Left ventricle myocardium inferior (tissue), 1 donor: ENCODE measurements at regions not wholly inside any gene's neighbourhood (a gene's known extent, or its start where the extent isn't known, plus 50 kb on each side); places are given as distances from the start of the nearest gene placed in this dataset.
A peak's percentile ranks its signal among the peaks of the same experiment; 100 is the strongest.

Source experiments
- DNase-seq: peaks from one replicate; pipeline ENCODE4 v3.0.0-alpha.2; 2020
- H3K27ac ChIP-seq: fragments of 200-600 bp; replicated peaks from 2 replicates; pipeline ENCODE4 v1.8.0; 2021
- H3K27me3 ChIP-seq: fragments of 200-600 bp; 2 replicates; pipeline ENCODE4 v1.8.0; 2021; ENCODE audit warnings: low read depth
- H3K36me3 ChIP-seq: fragments of 200-600 bp; 2 replicates; pipeline ENCODE4 v1.8.0; 2021
- H3K4me1 ChIP-seq: fragments of 200-600 bp; 2 replicates; pipeline ENCODE4 v1.8.0; 2021
- H3K4me3 ChIP-seq: fragments of 200-600 bp; 2 replicates; pipeline ENCODE4 v1.8.0; 2021; ENCODE audit warnings: mild to moderate bottlenecking, moderate library complexity
- H3K9me3 ChIP-seq: fragments of 200-600 bp; replicated peaks from 2 replicates; pipeline ENCODE4 v1.8.0; 2021
- intact Hi-C: fragments of 100-400 bp; cut with micrococcal nuclease; formaldehyde crosslinking; loops from one replicate; pipeline ENCODE4 v1.11.0; 2022
- TF ChIP-seq, protein P1 (sequence below): fragments of 200-600 bp; IDR thresholded peaks from 2 replicates; pipeline ENCODE4 v1.8.0; 2021; ENCODE audit warnings: antibody characterized with exemption, mild to moderate bottlenecking, borderline replicate concordance
- donor health status: DM: no; HTN: yes; CAD: no; lungs with severe emphysema.

DNA sequence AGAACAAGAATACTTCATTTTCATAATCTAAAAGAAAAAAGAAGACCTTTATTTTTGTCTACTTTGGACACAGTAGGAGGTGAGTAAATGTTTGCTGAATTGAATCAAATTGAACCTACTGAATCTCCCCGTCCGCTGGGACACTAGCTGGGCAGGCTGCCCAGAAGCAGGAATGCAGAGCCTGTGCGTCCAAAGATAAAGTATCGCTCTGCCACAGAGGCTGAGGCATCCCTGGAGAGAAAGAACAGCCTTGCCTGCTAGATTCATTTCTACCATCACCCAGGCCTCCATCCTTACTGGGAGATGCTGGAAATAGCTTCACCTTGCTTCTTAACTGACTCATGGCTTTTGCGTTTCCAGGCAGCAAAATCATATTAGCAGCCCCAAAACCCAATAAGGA, 64.1 kb upstream of the TSPAN11 start:
- Histone ChIP-seq H3K4me3 (no peak overlapping the region), H3K36me3 (no peaks in the 10 kb centered on the region), H3K9me3 (peaks cover 13% of the 10 kb centered on the region), H3K4me1 (peaks cover 6% of the 10 kb centered on the region), H3K27me3 (no peaks in the 10 kb centered on the region), H3K27ac (no peak overlapping the region)
- TF ChIP-seq, protein P1, sequence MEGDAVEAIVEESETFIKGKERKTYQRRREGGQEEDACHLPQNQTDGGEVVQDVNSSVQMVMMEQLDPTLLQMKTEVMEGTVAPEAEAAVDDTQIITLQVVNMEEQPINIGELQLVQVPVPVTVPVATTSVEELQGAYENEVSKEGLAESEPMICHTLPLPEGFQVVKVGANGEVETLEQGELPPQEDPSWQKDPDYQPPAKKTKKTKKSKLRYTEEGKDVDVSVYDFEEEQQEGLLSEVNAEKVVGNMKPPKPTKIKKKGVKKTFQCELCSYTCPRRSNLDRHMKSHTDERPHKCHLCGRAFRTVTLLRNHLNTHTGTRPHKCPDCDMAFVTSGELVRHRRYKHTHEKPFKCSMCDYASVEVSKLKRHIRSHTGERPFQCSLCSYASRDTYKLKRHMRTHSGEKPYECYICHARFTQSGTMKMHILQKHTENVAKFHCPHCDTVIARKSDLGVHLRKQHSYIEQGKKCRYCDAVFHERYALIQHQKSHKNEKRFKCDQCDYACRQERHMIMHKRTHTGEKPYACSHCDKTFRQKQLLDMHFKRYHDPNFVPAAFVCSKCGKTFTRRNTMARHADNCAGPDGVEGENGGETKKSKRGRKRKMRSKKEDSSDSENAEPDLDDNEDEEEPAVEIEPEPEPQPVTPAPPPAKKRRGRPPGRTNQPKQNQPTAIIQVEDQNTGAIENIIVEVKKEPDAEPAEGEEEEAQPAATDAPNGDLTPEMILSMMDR: no peak
- intact Hi-C loops: no loop called here
- DNase-seq: peak; percentile 64

DNA sequence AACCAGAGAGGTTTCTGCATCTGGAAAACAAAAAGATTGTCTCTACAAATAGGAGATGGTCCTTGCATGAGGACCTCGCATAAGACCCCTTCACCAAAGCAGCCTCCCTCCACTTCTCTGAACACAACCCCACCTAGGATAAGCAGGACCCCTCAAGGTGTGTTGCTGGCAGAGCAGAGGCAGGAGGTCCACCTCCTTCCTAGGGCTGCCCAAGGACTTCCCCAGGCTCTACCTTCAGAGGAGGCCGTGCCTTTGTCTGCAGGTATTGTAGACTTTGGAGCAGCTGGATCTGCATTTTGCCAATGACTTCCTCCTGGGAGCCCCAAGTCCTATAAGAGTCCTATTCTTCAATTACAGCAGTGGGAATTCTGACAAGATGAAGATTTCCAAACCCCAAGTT, 67.3 kb upstream of the TSPAN11 start:
- Histone ChIP-seq H3K4me3 (no peak overlapping the region), H3K36me3 (no peaks in the 10 kb centered on the region), H3K27ac (no peak overlapping the region), H3K27me3 (no peaks in the 10 kb centered on the region), H3K9me3 (no peaks in the 10 kb centered on the region), H3K4me1 (peaks cover 6% of the 10 kb centered on the region)
- TF ChIP-seq, protein P1: no peak
- intact Hi-C loops: no loop called here
- no peak for DNase-seq

DNA sequence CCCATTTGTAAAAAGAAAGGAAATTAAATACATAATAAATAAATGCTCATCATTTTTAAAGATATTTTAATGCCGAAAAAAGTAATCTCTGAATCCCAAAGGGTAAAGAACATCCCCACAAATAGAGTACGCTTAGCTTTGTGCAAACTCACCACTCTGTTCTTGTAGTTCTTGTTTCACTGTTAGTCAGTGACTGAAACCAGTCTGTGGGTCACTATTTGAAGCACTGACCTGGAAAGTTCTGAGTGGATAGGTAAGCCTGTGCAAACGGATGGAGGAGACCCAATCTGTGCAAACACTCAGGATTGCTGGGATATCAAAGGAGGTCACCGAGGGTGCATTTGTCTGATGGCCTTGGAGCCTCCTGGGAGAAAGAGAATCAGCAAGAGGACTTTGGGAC, 68.1 kb upstream of the TSPAN11 start:
- Histone ChIP-seq H3K4me3 (no peak overlapping the region), H3K27ac (no peak overlapping the region), H3K36me3 (no peaks in the 10 kb centered on the region), H3K9me3 (no peaks in the 10 kb centered on the region), H3K4me1 (peaks cover 6% of the 10 kb centered on the region), H3K27me3 (no peaks in the 10 kb centered on the region)
- TF ChIP-seq, protein P1: no peak
- intact Hi-C loops: no loop called here
- DNase-seq: no peak

DNA sequence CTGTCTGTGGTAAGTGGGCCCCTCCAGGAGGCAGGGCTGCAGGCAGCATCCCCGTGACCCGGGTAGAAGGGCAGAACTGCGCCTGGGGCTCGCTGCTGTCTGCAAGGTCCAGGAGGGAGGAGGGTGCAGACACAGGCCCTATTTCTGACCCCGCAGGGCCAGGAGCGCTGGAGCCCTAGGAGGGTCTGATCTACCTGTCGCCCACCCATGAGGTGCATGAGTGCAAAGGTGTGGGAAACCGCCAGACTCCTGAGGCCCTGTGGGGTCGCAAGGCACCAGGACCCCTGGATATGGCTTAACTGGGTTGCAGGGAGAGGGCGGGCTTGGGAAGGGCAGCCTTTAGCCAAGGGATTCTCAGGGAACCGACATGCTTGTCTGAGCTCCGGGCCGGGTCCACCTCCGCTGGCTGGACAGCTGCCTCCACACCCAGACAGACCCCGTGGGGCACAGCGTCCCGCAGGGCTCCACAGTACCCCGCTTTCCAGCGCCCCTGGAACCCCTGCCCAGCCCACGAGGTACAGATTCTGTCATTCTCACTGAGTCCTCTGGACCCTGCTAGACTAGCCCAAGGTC, 72.9 kb upstream of the TSPAN11 start:
- DNase-seq: no peak
- TF ChIP-seq, protein P1: no peak
- Histone ChIP-seq H3K9me3 (no peaks in the 10 kb centered on the region), H3K36me3 (no peaks in the 10 kb centered on the region), H3K4me3 (no peak overlapping the region), H3K27me3 (no peaks in the 10 kb centered on the region), H3K4me1 (peaks cover 6% of the 10 kb centered on the region), H3K27ac (no peak overlapping the region)
- intact Hi-C loops: loop anchor here (5.0 kb wide), 1 partner anchor 134 kb away; no protein-coding TSS in a partner anchor

GRCh38 chr12:30850684-30851083, 75.9 kb upstream of the TSPAN11 start:
- TF ChIP-seq, protein P1: no peak
- no peak overlapping the region for H3K27ac ChIP-seq
- H3K9me3 ChIP-seq: no peaks in the 10 kb centered on the region
- H3K27me3 ChIP-seq: no peaks in the 10 kb centered on the region
- intact Hi-C loops: loop anchor here (5.0 kb wide), 1 partner anchor 137 kb away; no protein-coding TSS in a partner anchor
- DNase-seq: no peak
- H3K36me3 ChIP-seq: no peaks in the 10 kb centered on the region
- H3K4me3 ChIP-seq: peak overlapping the region; percentile 65
- H3K4me1 ChIP-seq: peaks cover 6% of the 10 kb centered on the region
